NCI-H510A treated with DMSO at 0.1 percent for 48 hours (cell line): ENCODE measurements at regions not wholly inside any gene's neighbourhood (a gene's known extent, or its start where the extent isn't known, plus 50 kb on each side); places are given as distances from the start of the nearest gene placed in this dataset.

Experiments
- DNase-seq: peaks from one replicate; lab custom pipeline; 2025; lab: John Stamatoyannopoulos, UW

DNA sequence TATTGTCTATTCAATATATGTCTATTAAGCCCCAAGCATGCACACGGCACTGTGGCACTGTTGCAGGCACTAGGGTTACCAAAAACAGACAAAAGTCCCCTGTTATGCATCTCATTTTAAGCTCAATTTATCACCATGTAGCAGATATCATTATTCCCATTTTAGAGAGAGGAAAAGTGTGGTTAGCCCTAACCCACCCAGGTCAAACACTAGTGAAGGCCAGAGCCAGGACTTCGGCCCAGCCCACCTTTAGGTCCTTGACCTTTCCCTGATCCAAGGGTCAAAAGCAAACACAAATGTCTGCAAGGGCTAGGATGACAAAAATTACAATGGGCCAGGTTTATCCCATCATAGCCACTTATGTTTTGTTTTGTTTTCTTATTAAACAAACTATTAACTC lies 130.3 kb upstream of the NUDT7 start:
- DNase-seq = no peak

DNA sequence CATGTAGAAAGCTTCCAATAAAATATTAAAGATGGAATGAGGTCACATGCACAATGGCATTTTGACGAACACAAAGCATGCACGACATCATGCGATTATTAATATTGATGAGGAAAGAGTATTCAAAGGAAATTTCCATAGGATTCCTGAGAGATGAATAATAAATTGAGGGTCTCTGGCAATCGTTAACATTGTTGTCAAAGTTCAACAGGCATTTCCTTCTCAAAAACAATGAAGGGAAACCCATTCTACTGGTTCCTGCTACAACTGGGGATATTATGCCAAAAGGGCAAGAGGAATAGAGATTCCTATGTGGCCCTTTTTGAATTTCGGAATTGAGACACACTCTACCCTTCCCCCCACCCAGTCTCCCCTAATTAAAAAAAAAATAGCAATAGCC lies 128.3 kb upstream of the NUDT7 start:
- DNase-seq = no peak

DNA sequence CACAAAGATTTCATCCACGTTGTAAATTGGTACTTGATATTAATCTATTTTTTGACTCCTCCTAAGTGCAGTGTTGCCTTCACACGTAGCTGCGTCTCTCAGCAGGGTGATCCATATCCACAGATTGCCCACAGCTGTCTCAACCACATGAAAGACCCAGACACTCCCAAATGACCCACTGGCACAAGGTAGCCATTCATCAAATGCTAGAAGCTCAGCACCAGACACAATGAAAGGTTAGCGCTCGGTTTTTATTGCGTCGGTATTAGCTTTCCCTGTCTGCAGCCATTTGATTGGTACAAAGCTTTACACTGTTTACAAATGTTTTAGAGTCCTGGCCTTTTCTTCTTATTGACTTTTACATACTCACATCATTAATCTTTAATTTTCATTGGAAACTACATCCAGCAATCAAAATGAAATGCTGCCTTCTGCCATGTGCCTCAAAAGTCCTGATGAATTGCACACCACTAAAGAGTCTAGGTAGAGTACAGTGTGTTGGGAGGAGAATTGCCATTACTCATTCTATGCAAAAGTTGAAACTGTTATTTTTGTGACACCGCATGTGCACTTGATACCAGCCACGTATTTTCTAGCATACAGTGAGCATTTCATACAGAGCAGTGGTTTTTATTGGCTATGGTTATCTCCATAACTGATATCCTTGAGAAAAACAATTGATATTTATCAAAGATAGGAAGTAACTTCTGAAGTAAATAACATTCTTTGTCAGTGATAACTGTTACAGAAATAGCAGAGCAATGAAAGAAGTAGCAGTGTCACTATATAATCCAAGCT lies 127.3 kb upstream of the NUDT7 start:
- no peak for DNase-seq

DNA sequence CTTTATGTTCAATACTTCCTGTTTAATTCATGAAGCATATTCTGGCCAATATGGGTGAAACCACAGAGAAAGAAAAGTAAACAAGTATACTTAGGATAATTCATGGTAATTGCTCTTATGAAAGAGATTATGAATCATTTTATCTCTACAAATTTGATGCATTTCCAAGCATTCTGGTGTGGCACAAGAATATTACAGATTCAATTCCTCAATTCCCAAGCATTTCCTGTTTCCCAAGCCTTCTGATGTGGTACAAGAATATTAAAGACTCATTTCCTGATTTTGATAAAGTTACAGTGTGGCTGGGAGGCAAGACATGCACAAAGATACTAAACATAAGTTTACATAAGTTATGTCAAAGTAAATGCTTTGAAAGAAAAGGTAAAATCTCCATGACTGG lies 126.1 kb upstream of the NUDT7 start:
- DNase-seq = no peak

DNA sequence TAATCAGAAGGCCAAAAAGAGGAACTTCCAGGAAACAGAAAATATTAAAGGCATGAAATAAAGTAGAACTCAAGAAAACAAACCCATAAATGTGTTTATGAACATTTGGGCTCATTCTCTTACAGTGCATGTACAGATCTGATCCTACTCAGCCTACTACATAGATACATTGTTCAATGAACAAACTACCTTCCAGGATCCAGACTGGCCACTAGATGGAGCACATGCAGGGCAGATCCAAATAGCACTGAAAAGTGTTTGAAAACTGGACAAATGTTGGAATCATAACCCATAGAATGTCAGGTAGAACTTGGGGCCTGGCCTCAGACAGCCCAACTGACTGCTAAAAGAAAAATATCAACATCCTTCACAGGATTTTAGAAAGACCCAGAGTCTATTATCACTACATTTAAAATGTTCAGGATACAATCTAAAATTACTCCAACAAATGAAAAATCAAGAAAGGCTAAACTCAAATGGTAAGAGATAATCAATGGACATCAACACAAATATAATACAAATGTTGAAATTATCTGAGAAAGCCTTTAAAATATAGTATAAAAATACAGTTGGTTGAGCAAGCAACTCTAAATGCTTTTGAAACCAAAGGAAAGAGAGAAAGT lies 122.4 kb upstream of the NUDT7 start:
- peak; percentile 39 for DNase-seq

DNA sequence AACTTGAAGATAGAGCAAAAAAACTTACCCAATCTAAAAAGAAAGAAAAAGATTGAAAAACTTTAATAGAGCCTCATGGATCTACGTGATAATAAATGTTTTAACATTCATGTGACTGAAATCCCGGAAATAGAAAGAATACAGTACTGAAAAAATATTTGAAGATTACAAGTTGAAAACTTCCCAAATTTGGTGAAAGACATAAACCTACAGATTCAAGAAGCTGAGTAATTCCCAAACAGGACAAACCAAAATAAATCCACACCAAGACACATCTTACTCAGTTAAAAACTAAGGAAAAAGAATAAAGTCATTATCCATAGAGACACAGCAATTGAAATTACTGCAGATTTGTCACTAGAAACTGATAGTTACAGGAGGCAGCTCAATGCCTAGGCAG lies 121.8 kb upstream of the NUDT7 start:
- DNase-seq = no peak

DNA sequence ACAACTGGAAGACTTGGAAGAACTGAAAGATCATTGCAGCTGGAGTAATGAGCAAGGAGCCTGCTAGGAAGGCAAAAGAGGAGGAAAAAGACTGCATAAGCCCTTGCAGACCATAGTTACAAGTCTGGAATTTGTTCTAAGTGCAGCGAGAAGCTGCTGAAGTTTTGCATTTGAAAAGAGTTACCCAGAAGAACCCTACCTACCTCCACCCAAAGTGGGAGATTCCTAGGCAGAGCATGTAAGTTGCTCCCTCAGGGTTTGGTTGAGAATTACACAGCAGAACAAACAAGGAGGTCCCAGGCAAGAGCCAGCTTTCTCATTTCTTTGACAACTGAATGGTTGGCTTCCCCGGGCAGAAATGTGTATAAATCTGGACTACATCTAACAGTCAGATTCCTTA lies 118.7 kb upstream of the NUDT7 start:
- DNase-seq = no peak

DNA sequence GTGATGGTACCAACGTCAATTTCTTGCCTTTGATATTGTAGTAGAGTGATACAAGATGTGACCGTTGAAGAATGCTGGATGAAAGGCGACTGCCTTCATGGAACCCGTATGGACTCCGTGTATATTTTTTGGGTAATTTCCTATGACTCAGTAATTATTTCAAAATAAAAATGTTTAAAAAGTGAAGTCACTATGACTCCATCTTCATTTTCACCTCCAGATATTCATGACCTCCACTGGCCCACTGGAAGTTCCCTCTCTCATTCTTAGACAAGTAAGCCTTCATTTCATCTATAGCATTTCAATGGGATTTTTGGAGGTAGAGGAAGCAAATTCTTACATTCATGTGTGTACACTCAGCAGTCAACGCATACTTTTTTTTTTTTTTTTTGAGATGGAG lies 111.8 kb upstream of the NUDT7 start:
- DNase-seq = no peak

DNA sequence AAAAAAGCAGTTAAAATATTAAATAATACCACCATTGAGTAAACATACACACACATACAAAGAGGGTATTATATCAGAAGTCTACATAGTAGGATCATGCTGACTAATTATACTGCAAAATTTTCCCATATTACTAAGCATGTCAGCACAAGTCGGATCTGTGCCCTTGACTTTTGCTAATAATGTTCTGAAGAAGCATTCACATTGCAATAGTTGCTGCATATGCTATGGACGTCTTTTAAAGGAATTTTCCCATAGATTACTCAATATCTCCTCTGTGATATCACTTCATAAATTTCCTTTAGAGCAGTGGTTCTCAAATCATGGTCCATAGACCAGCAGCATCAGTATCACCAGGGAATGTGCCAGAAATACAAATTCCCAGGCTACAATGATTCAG lies 110.9 kb upstream of the NUDT7 start:
- DNase-seq = no peak

DNA sequence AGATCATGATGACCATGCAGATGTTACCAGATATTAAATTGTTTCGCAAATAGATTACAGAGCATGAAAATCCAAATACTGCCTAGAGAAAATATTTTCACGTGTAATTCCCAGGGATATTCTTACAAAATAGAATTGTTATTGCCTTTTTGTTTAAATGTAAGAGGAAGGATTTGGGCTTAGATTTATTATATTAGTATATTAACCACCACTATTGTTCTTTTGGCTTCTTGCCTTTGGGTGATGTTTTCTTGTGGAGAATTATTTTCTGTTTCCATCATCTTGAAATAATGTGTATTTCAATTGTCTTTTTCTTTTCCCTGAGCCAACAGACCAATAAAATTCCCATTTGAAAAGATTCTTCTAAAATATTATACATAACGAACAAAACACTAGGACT lies 109.7 kb upstream of the NUDT7 start:
- DNase-seq = no peak

DNA sequence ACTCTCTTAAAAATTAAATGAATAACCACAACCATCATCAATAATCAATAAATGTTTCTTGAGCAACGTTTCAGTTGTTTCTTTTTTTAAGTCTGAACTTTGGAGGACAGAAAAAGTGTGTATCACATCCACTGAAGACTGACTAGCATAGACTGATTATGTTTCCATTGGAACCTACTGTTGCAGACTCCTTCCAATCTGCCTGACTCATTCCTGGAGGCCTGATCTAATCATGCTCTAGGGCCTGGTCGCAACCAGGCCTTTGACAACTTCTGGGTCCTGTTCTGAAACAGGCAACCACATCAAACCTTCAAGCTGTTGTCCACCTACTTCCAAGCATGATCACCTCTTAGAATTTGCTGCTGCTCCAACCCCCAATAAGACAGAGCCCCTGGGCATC lies 109.2 kb upstream of the NUDT7 start:
- DNase-seq = no peak

DNA sequence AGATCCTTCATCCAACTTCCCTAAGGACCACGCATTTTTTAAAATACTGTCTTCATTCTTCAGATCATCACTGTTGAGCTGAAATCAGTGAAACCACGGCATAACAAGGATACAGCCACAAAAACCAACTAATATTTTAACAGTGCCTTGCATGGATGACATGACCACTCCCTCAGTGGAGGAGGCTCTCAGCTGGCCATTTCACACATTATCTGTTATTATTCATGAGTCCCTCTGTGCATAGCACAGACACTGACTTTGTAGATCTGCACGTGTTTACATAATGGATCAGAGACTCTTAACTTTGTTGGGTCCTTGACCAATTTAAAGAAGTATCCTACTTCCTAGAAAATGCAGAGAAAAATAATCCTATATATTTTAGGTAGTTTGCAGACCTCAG lies 104.8 kb upstream of the NUDT7 start:
- no peak for DNase-seq

DNA sequence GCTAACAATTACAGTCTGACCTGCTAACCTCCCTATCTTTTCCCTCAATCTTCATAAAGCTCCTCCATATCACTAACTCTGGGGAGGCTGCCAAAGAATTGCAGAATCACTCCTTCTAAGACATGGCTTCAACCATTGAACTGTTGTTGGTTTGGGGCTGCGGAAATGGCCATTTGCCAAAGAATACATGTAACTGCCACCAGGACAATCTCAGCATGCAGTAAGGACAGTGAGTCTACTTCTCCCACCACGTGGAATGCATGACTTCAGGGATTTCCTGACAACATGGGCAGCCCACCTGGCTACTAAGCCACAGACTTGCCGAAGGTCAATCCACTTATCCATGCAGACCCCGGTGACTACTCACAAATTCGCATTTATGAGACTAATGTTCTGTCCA lies 104.3 kb upstream of the NUDT7 start:
- DNase-seq = no peak

DNA sequence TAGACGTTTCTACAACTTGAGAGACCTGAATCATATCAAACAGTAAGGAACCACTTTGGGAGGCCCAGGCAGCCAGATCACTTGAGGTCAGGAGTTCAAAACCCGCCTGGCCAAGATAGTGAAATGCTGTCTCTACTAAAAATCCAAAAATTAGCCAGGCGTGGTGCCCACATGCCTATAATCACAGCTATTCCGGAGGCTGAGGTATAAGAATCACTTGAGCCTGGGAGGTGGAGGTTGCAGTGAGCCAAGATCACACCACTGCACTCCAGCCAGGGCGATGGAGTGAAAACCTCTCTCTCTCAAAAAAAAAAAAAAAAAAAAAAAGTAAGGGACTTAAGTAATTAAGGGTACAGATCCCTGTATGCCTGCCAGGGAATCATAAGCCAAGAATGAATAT lies 103.4 kb upstream of the NUDT7 start:
- no peak for DNase-seq

DNA sequence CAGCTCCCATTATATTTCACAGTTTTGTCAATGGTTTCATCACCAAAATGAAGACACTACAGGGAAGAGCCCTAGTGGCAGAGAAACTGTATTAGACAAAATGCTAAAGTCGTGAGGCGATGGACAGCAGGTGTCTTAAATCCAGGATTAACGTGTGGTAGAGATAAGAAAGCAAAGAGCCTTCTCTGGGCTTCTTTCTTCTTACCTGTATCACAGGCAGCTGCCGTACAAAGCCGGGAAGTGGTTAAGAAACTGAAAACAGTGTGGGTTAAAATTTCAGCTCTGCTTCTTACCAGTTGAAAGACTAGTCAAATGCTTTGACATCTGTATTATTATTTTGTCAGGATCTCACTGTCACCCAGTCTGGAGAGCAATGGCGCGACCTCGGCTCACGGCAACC lies 98.2 kb upstream of the NUDT7 start:
- DNase-seq = no peak

DNA sequence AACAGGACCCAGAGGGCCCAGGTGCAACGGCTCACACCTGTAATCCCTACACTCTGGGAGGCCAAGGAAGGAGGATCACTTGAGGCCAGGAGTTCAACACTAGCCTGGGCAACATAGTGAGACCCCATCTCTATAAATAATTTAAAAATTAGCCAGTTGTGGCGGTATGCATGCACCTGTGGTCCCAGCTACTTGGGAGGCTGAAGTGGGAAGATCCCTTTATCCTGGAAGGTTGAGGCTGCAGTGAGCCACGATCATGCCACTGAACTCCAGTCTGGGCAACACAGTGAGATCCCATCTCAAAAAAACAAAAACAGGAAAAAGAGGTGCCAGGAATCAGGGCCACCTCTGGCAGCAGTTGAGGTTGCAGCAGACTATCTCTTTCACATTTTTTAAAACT lies 85.7 kb upstream of the NUDT7 start:
- DNase-seq = no peak

DNA sequence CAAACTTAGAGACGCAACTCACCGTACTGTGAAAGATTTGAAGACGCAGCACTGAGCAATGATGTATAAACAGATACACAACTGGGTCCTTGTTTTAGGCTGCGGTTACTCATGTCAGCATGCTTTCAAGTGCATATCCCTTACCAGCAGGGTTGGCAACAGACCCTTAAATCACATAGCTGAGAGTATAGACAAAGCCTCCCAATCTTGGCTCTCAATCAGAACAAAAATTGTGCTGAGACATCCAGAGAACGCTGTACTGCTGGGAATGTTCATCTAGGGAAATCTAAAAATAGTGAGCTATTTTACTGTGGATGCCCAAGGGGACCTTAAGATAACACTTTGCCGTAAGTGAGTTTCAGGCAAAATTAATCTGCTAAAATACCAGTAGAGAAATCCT lies 84.4 kb upstream of the NUDT7 start:
- DNase-seq = no peak

DNA sequence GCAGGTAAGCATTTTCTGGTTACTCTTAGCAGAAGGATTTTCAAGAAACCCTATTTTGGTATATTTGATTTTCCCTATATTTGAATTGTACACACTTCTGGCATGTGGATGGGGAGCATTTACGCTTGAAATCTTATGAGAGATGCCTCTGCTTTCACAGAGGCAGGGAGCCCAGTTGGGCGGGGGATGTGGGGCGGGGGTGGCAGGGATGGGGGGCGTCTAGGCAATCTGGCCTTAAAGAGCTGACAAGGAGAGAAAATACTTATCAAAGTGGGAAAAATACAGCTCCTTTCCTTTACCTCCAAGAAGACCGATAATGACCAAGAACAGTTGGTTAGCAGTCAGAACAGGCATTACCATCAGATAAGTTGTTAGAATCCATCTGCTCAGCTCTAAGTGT lies 79.1 kb upstream of the NUDT7 start:
- no peak for DNase-seq

DNA sequence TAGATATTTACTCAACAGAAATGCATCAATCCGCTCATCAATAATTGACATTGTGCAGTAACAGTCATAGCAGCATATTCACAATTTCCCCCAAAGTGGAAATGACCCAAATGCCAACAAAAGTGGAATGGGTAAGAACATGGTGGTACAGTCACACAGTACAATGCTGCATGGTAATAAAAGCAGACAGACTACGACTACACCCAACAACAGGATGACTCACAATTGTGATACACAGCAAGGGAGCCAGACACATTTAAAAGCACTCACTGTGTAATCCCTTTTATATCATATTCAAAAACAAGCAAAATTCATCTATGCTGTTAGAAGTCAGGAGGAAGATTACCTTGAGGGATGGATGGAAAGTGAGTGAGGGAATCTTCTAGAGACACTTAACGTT lies 76.5 kb upstream of the NUDT7 start:
- DNase-seq = no peak

DNA sequence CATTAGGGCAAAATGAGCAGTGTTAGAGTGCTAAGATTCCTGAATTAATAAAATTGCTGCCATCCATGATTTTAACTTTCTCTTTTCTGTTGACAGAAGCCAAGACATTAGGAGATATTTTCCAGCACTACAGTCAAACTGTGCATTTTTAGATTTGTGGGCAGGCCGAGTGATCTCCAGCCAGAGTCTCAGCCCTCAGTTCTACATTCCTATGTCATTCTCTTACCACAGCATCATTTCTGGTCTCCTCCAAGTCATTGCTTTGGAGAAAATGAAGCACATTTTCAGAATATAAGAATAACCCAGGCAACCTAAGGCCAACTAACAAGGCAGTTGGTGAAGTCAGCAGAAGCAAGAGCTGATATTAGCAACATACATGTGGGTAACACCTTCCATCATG lies 74.6 kb upstream of the NUDT7 start:
- no peak for DNase-seq

DNA sequence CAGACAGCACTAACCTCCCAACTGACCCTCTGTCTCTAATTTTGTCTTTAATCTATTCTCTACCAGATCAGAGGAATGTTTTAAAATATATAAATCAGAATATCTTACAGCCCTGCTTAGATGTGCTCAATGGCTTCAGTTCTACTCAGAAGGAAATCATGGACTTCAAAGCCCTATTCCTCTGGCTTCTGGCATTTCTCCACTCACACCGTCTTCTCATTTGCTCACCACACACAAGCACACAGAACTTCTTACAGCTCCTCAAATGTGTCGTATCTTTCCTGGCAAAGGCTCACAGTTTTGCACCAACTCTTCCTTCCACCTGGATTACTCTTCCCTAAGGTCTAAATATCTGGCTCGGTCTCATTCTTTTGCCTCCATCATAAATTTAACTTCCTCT lies 71.6 kb upstream of the NUDT7 start:
- DNase-seq = no peak

DNA sequence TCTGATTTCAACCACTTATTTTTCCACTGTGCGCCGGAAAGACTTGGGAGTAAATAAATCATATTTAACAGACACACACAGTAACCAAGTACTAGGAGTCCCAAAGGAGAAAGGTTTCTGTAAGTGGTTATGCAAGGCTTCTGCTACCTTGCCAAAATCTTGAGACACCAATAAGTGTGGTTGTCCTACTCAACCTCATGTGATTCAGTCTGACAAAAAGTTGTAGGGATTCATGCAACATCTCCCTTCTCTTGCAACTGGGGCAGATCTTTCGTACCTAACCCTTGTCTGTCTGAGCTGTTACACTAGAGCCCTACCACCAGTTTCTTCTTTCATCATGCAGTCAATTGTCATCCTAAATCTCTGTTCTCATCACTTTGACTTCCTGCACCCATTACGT lies 69.9 kb upstream of the NUDT7 start:
- no peak for DNase-seq

DNA sequence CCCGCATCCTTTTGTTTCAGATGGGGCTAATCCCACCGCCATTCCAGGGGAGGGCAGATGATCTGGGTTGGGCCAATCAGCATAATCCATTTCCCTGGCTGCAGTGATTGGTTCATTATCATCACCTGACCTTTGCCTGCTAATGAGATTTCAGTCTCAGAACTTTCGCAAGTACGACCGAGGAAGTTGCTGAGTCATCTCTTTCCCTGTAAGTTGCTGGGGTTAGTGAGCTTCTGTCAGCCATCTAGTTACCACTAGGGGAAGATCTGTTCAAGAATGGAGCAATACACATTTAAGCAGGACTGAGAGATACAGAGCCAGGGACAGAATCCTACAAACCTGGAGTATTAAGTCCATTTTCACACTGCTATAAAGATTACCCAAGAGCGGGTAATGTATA lies 65.3 kb upstream of the NUDT7 start:
- DNase-seq = no peak

DNA sequence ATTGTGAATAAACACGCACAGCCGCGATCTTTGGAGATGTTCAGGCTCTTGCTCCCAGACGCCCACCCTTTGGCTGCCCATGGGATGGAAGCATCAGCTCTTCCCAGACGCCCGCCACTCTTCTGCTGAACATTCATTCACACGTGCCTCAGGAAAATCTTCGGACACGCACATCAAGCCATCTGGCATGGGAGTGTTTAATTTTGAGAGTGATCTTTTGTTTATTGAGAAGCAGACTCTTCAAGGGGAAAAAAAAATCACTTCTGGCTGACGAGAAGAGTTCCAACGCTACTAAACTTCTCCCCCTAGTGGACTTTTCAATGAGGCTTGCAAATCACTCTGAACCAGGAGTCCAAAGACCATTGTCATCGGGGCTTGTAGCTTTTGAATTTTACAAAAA lies 62.0 kb upstream of the NUDT7 start:
- peak; percentile 52 for DNase-seq
